ENCODE measurements at regions not wholly inside any gene's neighbourhood (a gene's known extent, or its start where the extent isn't known, plus 50 kb on each side); places are given as distances from the start of the nearest gene placed in this dataset.

DNA sequence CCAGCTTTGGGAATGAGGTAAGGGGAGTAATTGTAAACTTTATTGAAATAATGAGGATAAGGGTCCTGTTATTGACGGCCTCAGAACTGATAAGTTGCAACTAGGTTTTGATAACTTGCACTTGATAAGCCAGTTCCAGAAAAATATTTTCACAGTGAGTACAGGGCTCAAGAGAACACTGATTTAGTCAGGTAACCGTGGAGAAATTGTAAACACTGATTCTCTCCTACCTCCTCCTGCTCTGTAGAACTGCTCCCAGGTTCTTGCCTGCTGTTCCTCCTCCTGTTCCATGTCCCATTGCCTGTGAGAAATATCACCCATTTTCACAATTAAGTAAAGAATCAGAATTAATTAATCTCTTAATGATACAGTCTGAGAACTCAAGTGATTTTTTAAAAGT is 55.0 kb upstream of the CXXC4 start:
- CTCF ChIA-PET = no interaction called here
- TF ChIP-seq, protein P1, sequence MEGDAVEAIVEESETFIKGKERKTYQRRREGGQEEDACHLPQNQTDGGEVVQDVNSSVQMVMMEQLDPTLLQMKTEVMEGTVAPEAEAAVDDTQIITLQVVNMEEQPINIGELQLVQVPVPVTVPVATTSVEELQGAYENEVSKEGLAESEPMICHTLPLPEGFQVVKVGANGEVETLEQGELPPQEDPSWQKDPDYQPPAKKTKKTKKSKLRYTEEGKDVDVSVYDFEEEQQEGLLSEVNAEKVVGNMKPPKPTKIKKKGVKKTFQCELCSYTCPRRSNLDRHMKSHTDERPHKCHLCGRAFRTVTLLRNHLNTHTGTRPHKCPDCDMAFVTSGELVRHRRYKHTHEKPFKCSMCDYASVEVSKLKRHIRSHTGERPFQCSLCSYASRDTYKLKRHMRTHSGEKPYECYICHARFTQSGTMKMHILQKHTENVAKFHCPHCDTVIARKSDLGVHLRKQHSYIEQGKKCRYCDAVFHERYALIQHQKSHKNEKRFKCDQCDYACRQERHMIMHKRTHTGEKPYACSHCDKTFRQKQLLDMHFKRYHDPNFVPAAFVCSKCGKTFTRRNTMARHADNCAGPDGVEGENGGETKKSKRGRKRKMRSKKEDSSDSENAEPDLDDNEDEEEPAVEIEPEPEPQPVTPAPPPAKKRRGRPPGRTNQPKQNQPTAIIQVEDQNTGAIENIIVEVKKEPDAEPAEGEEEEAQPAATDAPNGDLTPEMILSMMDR (IDR thresholded peaks at IDR 0.05; ENCODE audit: extremely low read depth in 1 of 2, insufficient read depth in 1 of 2, low read depth in 1 of 2, low read length in 2 of 2) = no peak
- no peak for TF ChIP-seq POLR2A (IDR thresholded peaks at IDR 0.05; ENCODE audit: low read depth, low read length)
- no peak for TF ChIP-seq FOS (IDR thresholded peaks at IDR 0.05; ENCODE audit: borderline replicate concordance, insufficient read depth, low read length)
- no peak for TF ChIP-seq JUN (IDR thresholded peaks at IDR 0.05; ENCODE audit: borderline replicate concordance, insufficient read depth, insufficient read length, low read depth)
- TF ChIP-seq, protein P2, sequence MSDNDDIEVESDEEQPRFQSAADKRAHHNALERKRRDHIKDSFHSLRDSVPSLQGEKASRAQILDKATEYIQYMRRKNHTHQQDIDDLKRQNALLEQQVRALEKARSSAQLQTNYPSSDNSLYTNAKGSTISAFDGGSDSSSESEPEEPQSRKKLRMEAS (IDR thresholded peaks at IDR 0.05; ENCODE audit: insufficient read depth, insufficient read length) = no peak
- TF ChIP-seq GATA2 (IDR thresholded peaks at IDR 0.05; ENCODE audit: insufficient read depth, insufficient read length, low read depth, low read length) = no peak
- TF ChIP-seq POLR2AphosphoS5 (IDR thresholded peaks at IDR 0.05; ENCODE audit: insufficient read depth, low read depth, low read length) = no peak
- no peak for TF ChIP-seq EZH2 (IDR thresholded peaks at IDR 0.05; ENCODE audit: borderline replicate concordance, low read depth, low read length, severe bottlenecking)
- TF ChIP-seq MYC (IDR thresholded peaks at IDR 0.05; ENCODE audit: low read depth, low read length) = no peak

More for the DNA sequence above, 55.0 kb upstream of the CXXC4 start:
- Histone ChIP-seq H4K20me1 (replicated peaks; ENCODE audit: control insufficient read depth, extremely low read depth, insufficient read depth, low read length) (no peaks in the 10 kb centered on the region), H3K27ac (ENCODE audit: insufficient read depth, low read depth, low read length) (no peak overlapping the region), H3K36me3 (ENCODE audit: control insufficient read depth in 2 of 2, extremely low read depth in 1 of 2, insufficient read depth in 2 of 2, low read length in 2 of 2) (no peaks in the 10 kb centered on the region), H3K9ac (replicated peaks; ENCODE audit: extremely low read depth, insufficient read depth, low read length) (no peak overlapping the region), H3K9me3 (replicated peaks; ENCODE audit: control insufficient read depth, insufficient read depth, low read length) (no peaks in the 10 kb centered on the region), H3K4me2 (ENCODE audit: insufficient read depth, low read length) (no peak overlapping the region), H3K27me3 (ENCODE audit: control insufficient read depth in 2 of 2, insufficient read depth in 2 of 2, low read length in 2 of 2) (no peaks in the 10 kb centered on the region), H2AFZ (ENCODE audit: low read depth, low read length) (no peak overlapping the region), H3K9me1 (replicated peaks; ENCODE audit: control insufficient read depth, extremely low read depth, insufficient read depth, low read length) (no peaks in the 10 kb centered on the region), H3K4me1 (ENCODE audit: control insufficient read depth, extremely low read depth, insufficient read depth, low read length) (no peaks in the 10 kb centered on the region), H3K4me3 (replicated peaks in 1 of 3; ENCODE audit: insufficient read depth in 1 of 3, low read depth in 1 of 3, low read length in 3 of 3) (no peak overlapping the region), H3K79me2 (ENCODE audit: control insufficient read depth, insufficient read depth, low read length) (no peaks in the 10 kb centered on the region)
- POLR2A ChIA-PET = no interaction called here
- dilution Hi-C loops (cut with MboI; ENCODE audit: extremely low pct_ligation_motif_present, low sequenced_read_pairs) = no loop called here
- DNase-seq (ENCODE audit: low read depth, low spot score) = no peak
- intact Hi-C loops (cut with micrococcal nuclease) = no loop called here
- FAIRE-seq = no peak
- no TSS peak for BruUV-seq (replicated peaks)

Measured in endothelial cell of umbilical vein (primary cell).